GM21515 (cell line): ENCODE measurements at regions not wholly inside any gene's neighbourhood (a gene's known extent, or its start where the extent isn't known, plus 50 kb on each side); places are given as distances from the start of the nearest gene placed in this dataset.
"Not testable (repeated sequence)": the region's sequence is repeated elsewhere in the genome, so short reads cannot be mapped to it uniquely, and the experiment has no call there.

ENCODE experiments used
- ATAC-seq: cut with Tn5 transposase; IDR thresholded peaks from one replicate; pipeline ENCODE4 v1.9.1; 2021; ENCODE audit not compliant: unreplicated experiment

DNA sequence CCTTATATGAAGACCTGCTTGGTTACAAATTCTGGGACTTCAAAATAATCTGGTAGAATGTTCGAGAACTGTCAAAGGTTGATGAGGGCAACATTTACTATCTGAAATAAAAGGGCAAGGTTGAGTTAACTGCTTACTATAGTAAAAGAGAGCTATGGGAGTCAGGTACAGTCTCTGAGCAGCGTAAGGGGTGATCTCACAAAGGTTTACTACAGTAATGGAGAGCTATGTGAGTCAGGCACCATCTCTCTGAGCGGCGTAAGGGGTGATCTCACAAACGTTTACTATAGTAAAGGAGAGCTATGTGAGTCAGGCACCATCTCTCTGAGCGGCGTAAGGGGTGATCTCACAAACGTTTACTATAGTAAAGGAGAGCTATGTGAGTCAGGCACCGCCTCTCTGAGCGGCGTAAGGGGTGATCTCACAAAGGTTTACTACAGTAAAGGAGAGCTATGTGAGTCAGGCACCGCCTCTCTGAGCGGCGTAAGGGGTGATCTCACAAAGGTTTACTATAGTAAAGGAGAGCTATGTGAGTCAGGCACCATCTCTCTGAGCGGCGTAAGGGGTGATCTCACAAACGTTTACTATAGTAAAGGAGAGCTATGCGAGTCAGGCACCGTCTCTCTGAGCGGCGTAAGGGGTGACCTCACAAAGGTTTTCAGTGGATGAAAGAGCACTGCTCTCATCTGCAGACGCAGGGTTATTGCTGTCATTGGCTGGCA is 439.6 kb upstream of the B3GAT1 start:
- ATAC-seq = not testable (repeated sequence)

DNA sequence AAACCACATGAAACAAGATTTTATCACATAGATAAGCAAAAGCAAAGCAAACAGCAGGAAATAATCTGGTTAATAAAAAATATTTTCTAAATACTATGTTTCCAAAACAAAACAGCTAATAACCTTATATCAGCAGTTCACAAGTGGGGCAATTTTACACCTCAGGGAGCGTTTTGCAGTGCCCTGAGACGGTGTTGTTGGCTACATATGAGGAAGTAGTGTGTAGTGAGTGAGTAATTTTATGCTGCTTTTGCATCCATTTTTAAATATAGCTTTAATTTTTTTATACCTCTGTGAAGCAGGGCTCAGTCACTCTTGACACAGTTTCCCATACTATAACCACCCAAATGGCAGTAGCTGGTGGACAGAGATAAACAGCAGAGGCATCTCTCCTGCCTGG is 438.5 kb upstream of the B3GAT1 start:
- ATAC-seq = no peak

DNA sequence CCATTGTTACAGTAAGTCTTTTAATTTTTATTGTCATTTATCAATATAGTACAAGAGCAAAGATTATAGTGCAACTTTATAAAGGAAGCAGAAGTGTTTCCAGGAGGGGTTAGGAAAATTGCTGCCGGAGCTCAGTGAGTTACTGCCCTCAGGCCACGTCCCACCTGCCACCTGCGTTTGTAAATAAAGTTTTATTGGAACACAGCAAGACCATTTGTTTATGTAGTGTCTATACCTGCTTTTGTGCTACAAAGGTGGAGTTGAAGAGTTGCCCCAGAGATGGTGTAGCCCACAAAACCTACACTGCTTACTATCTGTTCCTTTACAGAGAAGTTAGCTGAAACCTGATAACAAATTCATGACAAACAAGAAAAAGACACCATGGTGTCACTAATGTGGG is 437.8 kb upstream of the B3GAT1 start:
- ATAC-seq = no peak

DNA sequence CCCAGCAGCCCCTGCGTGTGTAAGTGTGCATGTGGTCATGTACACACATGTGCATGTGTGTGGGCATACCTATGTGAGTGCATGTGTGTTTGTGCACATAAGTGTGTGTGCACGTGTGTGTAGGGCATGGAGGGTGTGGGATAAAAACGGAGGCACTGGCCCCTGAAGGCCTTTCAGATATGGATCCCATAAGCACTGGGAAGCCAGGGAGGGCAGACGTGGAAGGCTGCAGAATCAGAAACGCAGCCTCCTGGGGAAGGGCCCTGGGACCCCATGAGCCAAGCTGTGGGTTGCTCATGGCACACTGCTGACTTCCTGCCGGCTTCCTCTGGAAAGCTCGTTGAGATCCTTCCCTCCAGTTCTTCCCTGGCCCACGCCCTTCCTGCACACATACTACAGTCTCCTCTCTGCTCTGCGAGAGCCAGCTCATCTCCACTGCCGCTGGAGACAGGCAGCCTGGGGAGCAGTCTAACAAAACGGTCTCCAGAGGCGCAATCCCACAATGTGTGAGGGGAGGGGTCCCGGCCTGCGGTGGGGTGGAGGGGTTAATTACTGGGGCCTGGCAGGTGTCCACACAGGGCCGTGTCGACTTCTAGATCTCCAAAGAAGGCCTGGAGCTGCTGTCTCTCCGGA is 435.2 kb upstream of the B3GAT1 start:
- no peak for ATAC-seq

DNA sequence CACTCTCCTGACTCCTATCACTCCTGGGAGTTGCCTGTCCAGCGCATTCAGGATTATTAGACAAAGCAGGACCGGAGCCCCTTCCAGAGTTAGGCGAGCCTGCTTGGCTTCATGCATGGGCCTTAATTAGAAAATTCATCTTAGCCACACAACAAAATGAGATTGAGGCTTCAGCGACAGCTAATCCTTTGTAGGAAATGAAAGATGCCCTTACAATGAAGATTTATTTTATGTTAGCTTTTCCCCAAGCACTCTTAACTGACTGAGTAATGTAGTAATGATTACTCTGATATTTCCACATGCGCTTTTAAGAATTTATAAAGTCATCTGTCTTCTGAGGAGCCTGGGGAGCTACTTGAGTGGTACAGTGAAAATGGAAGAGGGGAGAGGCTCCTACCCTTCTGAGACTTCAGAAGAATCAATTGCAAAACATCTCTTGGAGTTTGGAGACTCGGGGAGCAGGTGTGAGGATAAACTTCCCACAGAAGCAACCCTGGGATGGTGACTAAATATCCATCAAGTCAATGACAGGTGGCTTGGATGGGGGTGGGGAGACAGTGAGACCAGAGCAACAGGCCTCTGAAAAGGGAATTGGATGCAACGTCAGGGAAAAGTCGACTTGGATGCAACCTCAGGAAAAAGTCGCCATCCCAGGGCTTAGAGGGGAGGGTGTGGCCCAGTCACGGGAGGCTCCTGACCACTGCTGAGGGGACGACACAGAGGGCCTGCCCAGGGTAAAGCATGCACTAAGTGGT is 434.5 kb upstream of the B3GAT1 start:
- no peak for ATAC-seq

DNA sequence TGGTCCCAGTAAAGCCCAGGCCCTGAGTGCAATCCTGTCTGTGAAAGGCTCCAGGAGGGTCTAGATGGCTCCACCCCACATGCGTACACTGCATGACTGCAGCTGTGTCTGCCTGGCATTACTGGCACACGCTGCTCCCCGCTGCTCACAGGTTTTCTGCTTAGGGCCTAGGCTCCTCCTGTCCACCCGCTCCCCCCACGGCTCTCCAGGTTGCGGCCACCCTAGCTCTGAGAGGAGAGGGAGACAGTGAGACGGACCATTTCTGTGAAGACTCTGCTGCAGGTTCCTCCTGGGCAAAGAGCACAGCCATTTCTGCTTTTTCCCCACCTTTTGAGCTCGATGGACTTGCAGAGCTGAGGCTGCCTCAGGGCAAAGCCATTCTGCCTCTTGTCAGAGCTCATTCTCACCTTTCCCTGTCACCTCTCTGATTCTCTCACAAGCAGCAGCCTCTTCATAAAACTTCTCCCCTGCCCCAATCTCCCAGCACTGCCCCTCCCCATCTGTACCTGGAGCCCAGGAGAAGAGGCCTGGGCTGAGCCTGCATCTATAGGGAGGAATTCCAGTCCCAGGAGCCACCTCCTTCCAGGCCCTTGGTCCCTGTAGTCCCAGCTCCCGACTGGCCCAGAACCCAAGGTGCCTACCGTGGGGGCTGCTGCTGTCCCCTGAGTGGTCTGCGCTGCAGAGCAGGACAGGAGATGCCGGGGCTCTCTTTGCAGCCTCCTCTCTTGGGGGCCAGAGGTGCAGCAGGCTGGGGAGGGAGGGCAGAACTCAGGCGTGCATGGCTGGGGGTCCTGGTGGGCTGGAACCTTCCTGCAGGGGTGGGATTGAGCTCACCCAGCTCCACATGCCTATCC is 433.7 kb upstream of the B3GAT1 start:
- no peak for ATAC-seq

DNA sequence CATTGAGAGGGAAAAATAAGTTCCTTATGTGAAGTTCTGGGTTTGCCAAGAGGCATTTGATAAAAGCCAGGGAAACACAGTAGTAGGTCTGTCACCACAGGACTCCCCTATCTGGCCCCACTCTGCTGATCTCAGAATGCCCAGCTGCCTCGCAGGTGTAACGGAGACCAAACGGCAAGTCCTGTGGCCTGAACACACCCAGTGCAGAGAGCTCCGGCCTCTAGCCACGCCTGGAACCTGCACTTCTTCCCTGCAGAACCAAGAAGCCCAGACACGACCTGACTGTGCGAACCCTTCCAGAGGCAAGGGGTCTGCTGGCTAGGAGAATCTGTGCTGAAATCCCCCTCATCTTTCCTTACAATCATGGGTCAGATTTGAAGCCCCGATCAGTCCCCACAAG is 432.8 kb upstream of the B3GAT1 start:
- no peak for ATAC-seq

DNA sequence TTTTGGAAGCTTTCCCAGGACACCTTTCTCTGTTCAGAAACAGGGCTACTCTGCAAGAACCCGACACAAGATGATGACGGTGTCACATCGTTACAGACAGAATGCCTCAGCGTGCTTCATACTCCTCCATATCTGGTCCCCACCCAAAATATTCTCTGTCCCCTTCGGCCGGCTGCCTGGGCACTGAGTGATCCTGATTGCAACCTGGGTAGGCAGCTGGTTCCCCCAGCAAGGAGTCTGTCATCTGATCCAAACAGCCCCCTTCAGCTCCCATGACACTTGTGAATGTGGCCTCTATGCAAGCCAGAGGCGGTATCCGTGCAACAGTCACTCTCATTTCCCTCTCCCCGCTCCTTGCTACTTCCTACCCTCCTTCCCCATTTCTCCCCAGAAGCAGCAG is 431.7 kb upstream of the B3GAT1 start:
- no peak for ATAC-seq

DNA sequence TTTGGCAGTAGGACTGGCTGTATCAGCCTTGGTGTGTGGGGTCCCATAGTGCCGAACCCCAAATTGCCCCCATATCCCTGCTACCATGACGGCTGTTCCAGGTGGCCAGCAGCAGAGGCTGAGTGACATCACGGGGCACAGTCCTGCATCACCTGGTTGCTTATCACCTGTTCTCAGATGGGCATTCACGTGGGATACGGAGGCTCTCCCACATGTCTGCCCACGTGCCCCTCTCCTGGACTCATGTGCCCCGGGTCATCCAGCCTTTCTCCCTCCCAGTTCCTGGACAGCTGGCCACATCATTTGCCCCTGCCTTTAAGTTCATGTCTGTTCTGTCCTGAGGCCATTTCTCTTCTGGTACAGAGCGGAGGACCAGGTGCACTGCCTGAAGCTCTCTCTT is 431.0 kb upstream of the B3GAT1 start:
- no peak for ATAC-seq

DNA sequence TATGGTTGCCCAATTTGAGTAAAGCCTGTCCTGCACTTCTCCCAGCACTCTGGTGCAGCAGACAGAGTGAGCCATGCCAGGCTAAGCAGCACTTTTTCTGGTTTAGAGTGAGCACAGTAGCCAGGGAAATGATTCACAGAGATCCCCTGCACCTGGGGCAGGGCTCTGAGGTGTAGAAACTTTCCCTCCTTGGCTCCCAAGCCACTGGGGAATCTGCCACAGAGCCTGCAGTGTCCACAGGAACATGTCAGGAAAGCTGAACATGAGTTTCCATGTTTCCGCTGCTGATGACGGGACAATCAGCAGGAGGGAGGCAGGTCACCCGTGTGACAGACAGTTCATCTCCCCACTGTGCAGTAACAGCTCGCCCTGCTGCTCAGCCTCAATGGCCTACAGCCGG is 429.9 kb upstream of the B3GAT1 start:
- no peak for ATAC-seq

DNA sequence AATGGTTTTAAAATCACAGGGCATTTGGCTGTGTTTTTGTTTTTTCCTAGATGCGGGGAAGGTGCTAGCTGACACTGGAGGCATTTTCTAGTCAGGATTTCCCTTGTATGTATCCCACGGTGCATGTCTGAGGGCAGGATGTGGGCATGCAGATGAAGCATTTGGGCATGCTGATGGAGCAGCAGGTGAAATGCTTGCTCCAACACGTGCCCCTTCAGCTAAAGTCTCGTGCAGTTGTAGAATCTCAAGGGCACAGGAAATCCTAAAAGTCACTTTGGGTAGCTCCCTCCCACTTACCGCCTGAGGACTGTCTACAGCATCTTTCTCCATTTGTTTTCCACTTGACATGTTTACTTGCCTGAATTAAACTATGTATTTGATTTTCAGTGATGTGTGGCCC is 429.4 kb upstream of the B3GAT1 start:
- ATAC-seq = no peak

DNA sequence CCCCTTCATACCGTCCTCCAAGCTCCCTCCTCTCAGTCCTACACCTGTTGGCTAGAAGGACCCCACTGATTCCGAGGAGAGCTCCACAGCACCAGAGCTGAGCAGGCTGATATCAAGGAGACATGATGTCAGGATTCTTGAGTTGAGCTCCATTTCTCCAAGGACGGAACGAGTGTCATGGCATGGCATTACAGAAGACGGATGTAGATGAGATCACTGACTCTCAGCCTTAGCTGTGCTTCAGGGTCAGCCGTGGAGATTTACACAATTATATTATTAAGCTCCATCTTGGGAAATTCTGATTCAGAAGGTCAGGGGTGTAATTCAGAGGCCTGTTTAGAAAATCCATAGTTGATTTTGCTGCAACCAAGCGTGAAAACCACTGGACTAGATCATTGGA is 428.9 kb upstream of the B3GAT1 start:
- no peak for ATAC-seq

DNA sequence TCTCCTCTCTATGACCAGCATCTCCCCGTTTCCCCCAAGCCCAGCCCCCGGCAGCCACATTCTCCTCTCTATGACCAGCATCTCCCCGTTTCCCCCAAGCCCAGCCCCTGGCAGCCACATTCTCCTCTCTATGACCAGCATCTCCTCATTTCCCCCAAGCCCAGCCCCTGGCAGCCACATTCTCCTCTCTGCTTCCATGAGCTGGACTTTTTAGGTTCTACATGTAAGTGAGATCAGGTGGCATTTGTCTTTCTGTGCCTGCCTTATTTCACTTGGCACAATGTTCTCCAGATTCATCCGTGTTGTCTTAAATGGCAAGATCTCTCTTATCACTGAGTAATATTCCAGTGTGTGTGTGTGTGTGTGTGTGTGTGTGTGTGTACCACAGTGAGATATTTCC is 428.1 kb upstream of the B3GAT1 start:
- not testable (repeated sequence) for ATAC-seq

DNA sequence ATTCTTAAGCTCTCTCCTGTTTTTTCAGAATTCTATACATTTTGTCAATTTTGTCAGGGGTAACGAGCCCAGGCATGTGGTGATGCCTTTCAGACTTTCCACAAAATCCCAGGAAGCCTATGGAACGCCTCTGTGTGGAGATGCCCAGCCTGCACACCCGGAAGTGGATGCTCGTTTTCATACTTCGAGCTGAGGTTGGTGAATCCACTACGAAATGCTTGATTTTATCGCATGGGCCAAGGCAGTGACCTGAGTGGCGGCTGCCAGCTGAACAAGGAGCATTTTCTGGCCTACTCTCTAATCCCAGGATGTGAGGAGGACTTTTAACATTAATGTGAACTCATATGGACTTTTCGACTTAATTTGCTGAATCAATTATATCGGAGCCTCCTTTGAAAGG is 426.7 kb upstream of the B3GAT1 start:
- ATAC-seq = no peak

DNA sequence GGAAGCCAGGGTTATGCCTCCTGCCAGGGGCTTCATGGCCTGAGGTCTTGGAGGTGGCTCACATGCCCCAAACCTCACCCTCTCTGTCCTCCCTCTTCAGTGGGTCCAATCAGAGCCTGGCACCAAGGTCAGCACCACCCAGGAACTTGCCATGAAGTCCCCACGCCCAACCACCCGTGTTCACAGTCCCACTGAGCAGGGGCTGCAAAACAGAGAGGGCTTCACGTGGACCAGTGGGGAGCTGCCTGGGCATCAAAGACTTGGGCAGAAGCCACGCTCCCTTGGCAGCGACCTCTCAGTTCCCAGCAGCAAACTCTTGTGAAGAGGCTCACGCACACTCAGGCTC is 425.8 kb upstream of the B3GAT1 start:
- ATAC-seq = no peak

DNA sequence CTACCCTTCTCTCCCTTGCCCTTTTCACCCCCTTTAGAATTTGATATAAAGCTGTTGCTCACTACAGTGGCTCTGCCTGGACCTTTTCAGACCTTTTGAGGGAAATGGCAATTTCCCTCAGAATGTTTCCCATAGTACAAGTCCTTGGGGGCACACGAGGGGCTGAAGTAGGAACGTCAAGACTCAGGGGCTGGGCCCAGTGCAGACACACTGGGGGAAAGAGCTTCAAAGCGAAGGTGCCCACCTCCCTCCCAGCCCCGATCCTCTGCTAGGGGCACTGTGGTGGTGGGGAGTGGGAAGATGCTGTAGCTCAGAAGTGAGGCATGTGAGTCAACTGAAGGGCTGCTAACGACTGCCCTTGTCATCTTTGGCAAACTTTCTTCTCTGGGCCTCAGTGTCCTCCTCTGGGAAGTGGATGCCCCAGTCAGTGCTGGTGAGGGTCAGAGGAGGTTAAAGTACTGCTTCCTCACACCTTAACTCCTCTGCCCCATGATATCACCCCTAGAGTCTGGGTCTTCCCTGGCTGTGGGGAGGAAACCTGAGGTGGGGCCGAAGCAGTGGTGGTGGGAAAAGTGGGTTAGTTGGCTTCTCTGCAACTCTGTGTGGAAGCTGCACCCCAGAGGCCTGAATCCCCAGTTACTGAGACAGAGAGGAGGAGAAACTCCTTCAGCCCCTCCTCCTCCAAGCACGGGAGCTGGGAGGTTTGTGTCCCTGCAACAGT is 425.3 kb upstream of the B3GAT1 start:
- ATAC-seq = no peak

DNA sequence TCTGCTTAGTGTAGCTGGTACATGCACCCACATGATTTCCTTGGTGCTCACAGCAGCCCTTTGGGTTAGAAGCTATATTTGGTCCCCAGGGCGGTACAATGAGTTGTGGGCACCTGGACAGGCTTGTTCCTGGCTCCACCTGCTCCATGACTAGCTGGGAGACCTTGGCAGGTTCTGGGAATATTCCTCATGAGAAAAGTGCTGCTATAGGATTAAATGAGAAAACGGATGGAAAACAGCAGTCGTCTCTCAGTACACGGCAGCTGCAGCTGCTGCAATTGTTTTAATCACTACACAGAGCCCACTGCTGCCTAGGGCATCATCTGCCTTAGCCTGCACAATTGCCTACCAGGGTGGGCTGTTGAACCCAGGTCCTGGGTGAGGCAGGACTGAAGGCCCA is 424.5 kb upstream of the B3GAT1 start:
- ATAC-seq = no peak

DNA sequence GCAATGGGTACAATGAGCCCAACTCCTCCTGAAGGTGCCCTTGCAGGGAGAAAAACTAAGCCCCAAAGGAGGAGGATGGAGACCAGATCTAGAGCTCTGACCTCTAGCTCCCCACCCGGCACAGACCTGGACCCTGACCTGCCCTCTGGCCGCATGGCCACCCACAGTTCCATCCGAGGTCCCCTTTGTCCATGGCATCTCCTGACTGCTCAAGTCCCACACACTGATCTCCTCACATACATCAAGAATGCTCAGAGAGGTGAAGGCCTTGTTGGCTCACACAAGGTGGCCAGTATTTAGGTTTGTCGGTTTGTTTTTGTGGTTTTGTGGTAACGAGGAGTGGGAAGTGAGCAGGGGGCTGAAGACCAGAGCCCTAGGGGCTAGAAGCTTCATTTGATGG is 423.5 kb upstream of the B3GAT1 start:
- ATAC-seq = no peak

DNA sequence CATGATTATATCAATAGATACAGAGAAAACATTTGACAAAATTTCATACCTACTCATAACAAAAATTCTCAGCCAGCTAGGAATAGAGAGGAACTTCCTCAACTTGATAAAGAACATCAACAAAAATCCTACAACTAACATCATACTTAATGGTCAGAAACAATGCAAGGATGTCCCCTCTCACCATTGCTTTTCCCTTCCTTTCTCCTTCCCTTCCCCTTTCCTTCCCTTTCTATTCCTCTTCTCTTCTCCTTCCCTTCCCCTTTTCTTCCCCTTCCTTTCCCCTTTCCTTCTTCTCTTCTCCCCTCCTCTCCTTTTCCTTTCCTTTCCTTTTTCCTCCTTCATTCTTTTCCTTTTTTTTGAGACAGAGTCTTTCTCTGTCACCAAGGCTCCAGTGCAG is 418.3 kb upstream of the B3GAT1 start:
- no peak for ATAC-seq

DNA sequence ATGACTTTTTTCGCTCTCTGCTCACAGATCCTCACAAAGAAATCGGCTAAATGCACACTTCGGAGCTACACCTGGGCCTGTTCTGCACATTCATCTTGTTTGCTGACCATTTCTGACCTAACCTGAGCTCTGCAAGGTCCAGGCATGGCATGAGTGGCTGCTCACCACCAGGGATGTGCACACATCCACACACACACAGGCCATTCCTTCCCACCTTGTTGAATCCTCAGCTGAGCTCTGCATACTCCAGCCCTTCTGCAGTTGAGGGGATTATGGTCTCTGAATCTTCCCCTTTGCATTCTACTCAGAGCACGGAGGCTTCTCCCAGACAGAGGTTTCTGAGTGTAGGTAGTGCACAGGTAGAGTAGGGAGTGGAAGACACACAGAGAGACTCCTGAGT is 411.9 kb upstream of the B3GAT1 start:
- ATAC-seq = no peak

DNA sequence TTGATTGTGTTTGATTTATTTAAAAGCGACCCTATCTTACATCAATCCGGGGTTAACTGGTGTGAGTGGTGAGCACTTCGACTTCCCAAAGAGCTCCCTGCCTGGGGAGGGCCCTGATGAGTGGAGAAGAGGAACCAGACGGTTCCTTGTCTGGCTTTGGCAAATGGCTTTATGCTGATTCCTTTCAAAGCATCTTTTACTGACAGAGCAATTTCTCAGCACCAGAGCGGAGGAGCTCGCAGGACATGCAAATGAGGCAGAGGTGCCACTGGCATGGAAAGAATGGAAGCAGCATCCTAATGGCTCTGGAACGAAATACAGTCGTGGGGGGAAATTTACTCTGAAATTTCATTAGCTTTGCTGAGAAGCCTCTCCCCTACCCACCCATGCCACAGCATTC is 410.9 kb upstream of the B3GAT1 start:
- no peak for ATAC-seq
